ENCODE measurements at regions not wholly inside any gene's neighbourhood (a gene's known extent, or its start where the extent isn't known, plus 50 kb on each side); places are given as distances from the start of the nearest gene placed in this dataset.

- TF ChIP-seq CTCF (IDR thresholded peaks at IDR 0.05) (no peak), POLR2AphosphoS5 (IDR thresholded peaks at IDR 0.05; ENCODE audit: insufficient read depth in 1 of 2, low read depth in 1 of 2) (no peak)
These were observed 93.7 kb upstream of the SLC2A1 start for GRCh38 chr1:43052322-43052721.

All from vagina (tissue), 2 donors.